ENCODE measurements at regions not wholly inside any gene's neighbourhood (a gene's known extent, or its start where the extent isn't known, plus 50 kb on each side); places are given as distances from the start of the nearest gene placed in this dataset.

- no peaks in the 10 kb centered on the region for H3K27me3 ChIP-seq (ENCODE audit: control insufficient read depth, insufficient read depth, low read length)
- H3K4me1 ChIP-seq (ENCODE audit: control insufficient read depth, insufficient read depth, low read length), result peaks cover 5% of the 10 kb centered on the region; the same call in 1 of the 2 replicates
- H3K27ac ChIP-seq (ENCODE audit: low read depth, low read length), result no peak overlapping the region
- no peak overlapping the region for H3K4me3 ChIP-seq (ENCODE audit: low read depth, low read length)
- no peaks in the 10 kb centered on the region for H3K9me3 ChIP-seq (ENCODE audit: control insufficient read depth, insufficient read depth, low read depth, low read length)
- no peak overlapping the region for H3K9ac ChIP-seq (ENCODE audit: low read length)
- no peaks in the 10 kb centered on the region for H3K36me3 ChIP-seq (ENCODE audit: control insufficient read depth, insufficient read depth, low read length)
Measured at GRCh38 chr17:54813896-54814295, 86.8 kb upstream of the TOM1L1 start.

- Histone ChIP-seq H3K4me3 (ENCODE audit: low read depth, low read length) (no peak overlapping the region), H3K27ac (ENCODE audit: low read depth, low read length) (no peak overlapping the region), H3K27me3 (ENCODE audit: control insufficient read depth, insufficient read depth, low read length) (no peaks in the 10 kb centered on the region), H3K4me1 (ENCODE audit: control insufficient read depth, insufficient read depth, low read length) (peaks cover 5% of the 10 kb centered on the region; the same call in 1 of the 2 replicates), H3K36me3 (ENCODE audit: control insufficient read depth, insufficient read depth, low read length) (no peaks in the 10 kb centered on the region), H3K9me3 (ENCODE audit: control insufficient read depth, insufficient read depth, low read depth, low read length) (no peaks in the 10 kb centered on the region), H3K9ac (ENCODE audit: low read length) (no peak overlapping the region)
Measured at GRCh38 chr17:54814371-54814770, 86.3 kb upstream of the TOM1L1 start.

- no peak overlapping the region for H3K27ac ChIP-seq (ENCODE audit: low read depth, low read length)
Measured at GRCh38 chr17:54834086-54834485, 66.6 kb upstream of the TOM1L1 start.

DNA sequence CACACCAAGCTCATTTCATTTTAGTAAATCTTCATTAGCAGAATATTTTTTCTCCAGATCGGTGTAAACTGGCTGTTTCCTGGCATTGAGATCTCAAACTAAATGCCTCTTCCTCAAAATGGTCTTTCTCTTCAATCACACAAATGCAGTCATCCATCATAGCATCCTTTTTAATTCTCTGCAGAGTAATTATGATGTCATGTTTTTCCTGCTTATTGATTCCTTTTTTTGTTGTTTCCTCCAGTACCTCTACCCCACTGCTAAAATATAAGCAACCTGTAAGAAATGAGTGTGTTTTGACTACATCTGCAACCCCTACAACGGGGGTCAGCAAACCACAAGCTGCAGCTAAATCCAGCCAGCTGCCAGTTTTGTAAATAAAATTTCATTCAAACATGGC is 65.6 kb upstream of the TOM1L1 start:
- Histone ChIP-seq H3K9ac (ENCODE audit: low read length) (no peak overlapping the region), H3K4me3 (ENCODE audit: low read depth, low read length) (no peak overlapping the region), H3K36me3 (ENCODE audit: control insufficient read depth, insufficient read depth, low read length) (no peaks in the 10 kb centered on the region), H3K27ac (ENCODE audit: low read depth, low read length) (no peak overlapping the region), H3K4me1 (ENCODE audit: control insufficient read depth, insufficient read depth, low read length) (no peaks in the 10 kb centered on the region), H3K9me3 (ENCODE audit: control insufficient read depth, insufficient read depth, low read depth, low read length) (peaks cover 13% of the 10 kb centered on the region), H3K27me3 (ENCODE audit: control insufficient read depth, insufficient read depth, low read length) (no peaks in the 10 kb centered on the region)

More at GRCh38 chr17:54834086-54834485, 66.6 kb upstream of the TOM1L1 start:
- Histone ChIP-seq H3K4me3 (ENCODE audit: low read depth, low read length) (no peak overlapping the region), H3K4me1 (ENCODE audit: control insufficient read depth, insufficient read depth, low read length) (no peaks in the 10 kb centered on the region), H3K9ac (ENCODE audit: low read length) (no peak overlapping the region), H3K9me3 (ENCODE audit: control insufficient read depth, insufficient read depth, low read depth, low read length) (peaks cover 13% of the 10 kb centered on the region), H3K27me3 (ENCODE audit: control insufficient read depth, insufficient read depth, low read length) (no peaks in the 10 kb centered on the region), H3K36me3 (ENCODE audit: control insufficient read depth, insufficient read depth, low read length) (no peaks in the 10 kb centered on the region)

- H3K4me1 ChIP-seq (ENCODE audit: control insufficient read depth, insufficient read depth, low read length), result no peaks in the 10 kb centered on the region
- no peaks in the 10 kb centered on the region for H3K27me3 ChIP-seq (ENCODE audit: control insufficient read depth, insufficient read depth, low read length)
- no peaks in the 10 kb centered on the region for H3K36me3 ChIP-seq (ENCODE audit: control insufficient read depth, insufficient read depth, low read length)
- no peak overlapping the region for H3K4me3 ChIP-seq (ENCODE audit: low read depth, low read length)
- H3K9me3 ChIP-seq (ENCODE audit: control insufficient read depth, insufficient read depth, low read depth, low read length), result peaks cover 13% of the 10 kb centered on the region
- H3K9ac ChIP-seq (ENCODE audit: low read length), result no peak overlapping the region
- no peak overlapping the region for H3K27ac ChIP-seq (ENCODE audit: low read depth, low read length)
Measured at GRCh38 chr17:54836723-54837462, 63.8 kb upstream of the TOM1L1 start.

DNA sequence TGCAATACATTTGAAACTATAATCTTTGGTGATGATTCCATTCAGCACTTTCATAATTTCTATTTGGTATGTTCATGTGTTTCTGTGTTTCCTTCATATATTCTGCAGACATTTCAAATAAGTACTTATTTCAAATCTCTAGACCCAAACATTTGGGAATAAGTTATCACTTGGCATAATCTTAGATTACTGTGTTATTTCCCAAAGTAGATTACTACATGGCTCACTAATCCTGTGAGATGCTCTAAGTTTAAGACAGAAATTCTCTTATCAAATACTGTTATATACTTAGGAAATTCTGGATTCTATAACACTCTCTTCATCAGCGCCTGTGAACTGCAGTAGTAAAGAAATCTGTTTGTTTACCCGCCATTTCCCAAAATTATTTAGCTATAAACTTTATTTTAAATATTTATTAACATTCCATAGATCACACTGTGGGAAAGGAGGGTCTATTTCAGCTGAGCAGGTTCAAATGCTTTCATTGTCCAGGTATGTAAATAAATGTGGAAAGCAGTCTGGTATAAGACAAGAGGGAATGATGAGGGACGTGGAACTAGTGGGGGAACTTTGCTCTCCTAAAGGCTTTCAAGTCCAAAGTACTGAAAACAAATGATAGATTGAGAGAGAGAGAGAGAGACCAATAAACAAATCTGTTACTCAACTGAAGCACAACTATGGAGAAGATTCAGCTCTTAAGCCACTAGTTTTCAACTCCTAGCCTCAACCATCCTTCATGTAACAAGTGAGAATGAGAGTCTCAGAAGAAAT is 61.8 kb upstream of the TOM1L1 start:
- Histone ChIP-seq H3K4me3 (ENCODE audit: low read depth, low read length) (no peak overlapping the region), H3K36me3 (ENCODE audit: control insufficient read depth, insufficient read depth, low read length) (no peaks in the 10 kb centered on the region), H3K27ac (ENCODE audit: low read depth, low read length) (no peak overlapping the region), H3K27me3 (ENCODE audit: control insufficient read depth, insufficient read depth, low read length) (no peaks in the 10 kb centered on the region), H3K9ac (ENCODE audit: low read length) (no peak overlapping the region), H3K4me1 (ENCODE audit: control insufficient read depth, insufficient read depth, low read length) (no peaks in the 10 kb centered on the region), H3K9me3 (ENCODE audit: control insufficient read depth, insufficient read depth, low read depth, low read length) (peaks cover 13% of the 10 kb centered on the region)

DNA sequence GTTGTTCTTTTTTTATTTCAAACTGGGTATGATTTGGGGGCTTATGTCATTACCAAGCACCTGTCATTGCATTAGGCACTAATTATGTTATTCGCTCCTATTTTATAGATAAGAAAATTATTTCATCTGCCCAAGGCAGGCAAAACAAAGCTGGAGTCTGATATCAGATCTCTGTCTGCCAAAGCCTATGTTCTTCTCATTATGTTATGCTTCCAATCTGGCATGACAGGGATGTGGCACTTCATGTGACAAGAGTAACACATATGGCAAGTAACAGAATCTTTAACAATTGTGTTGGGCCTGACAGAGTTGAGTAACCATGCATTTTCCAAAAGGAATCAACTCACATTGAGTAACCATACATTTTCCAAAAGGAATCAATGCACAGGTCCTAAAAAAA is 61.2 kb upstream of the TOM1L1 start:
- Histone ChIP-seq H3K4me1 (ENCODE audit: control insufficient read depth, insufficient read depth, low read length) (no peaks in the 10 kb centered on the region), H3K9me3 (ENCODE audit: control insufficient read depth, insufficient read depth, low read depth, low read length) (peaks cover 13% of the 10 kb centered on the region), H3K4me3 (ENCODE audit: low read depth, low read length) (no peak overlapping the region), H3K36me3 (ENCODE audit: control insufficient read depth, insufficient read depth, low read length) (no peaks in the 10 kb centered on the region), H3K27ac (ENCODE audit: low read depth, low read length) (no peak overlapping the region), H3K9ac (ENCODE audit: low read length) (no peak overlapping the region), H3K27me3 (ENCODE audit: control insufficient read depth, insufficient read depth, low read length) (no peaks in the 10 kb centered on the region)

GRCh38 chr17:54840885-54841591 is 59.6 kb upstream of the TOM1L1 start:
- Histone ChIP-seq H3K4me1 (ENCODE audit: control insufficient read depth, insufficient read depth, low read length) (no peaks in the 10 kb centered on the region), H3K9me3 (ENCODE audit: control insufficient read depth, insufficient read depth, low read depth, low read length) (peaks cover 11% of the 10 kb centered on the region), H3K27ac (ENCODE audit: low read depth, low read length) (no peak overlapping the region), H3K27me3 (ENCODE audit: control insufficient read depth, insufficient read depth, low read length) (no peaks in the 10 kb centered on the region), H3K9ac (ENCODE audit: low read length) (no peak overlapping the region), H3K4me3 (ENCODE audit: low read depth, low read length) (no peak overlapping the region), H3K36me3 (ENCODE audit: control insufficient read depth, insufficient read depth, low read length) (no peaks in the 10 kb centered on the region)

DNA sequence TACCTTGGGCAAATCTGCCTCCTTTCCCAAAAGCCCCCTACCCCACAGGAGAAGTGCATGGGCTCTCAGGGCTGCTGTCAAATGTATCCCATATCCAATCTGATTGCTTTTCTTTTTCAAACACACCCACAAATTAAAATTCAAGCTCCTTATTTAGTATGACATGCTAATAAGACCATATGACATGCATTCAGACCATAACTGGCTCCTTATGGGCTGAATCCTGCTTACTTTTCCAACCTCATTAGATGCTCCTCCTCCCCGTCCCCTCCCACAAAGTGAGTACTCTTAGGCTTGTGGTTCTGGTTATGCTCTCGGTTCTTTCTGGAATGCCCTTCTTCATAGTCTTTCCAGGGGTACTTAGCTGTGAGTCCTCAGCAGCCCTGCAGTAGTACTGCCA is 59.0 kb upstream of the TOM1L1 start:
- Histone ChIP-seq H3K27ac (ENCODE audit: low read depth, low read length) (no peak overlapping the region), H3K4me3 (ENCODE audit: low read depth, low read length) (no peak overlapping the region), H3K27me3 (ENCODE audit: control insufficient read depth, insufficient read depth, low read length) (no peaks in the 10 kb centered on the region), H3K4me1 (ENCODE audit: control insufficient read depth, insufficient read depth, low read length) (no peaks in the 10 kb centered on the region), H3K9me3 (ENCODE audit: control insufficient read depth, insufficient read depth, low read depth, low read length) (peaks cover 5% of the 10 kb centered on the region; the same call in 1 of the 2 replicates), H3K9ac (ENCODE audit: low read length) (no peak overlapping the region), H3K36me3 (ENCODE audit: control insufficient read depth, insufficient read depth, low read length) (no peaks in the 10 kb centered on the region)

GRCh38 chr17:54844233-54844632 is 56.4 kb upstream of the TOM1L1 start:
- Histone ChIP-seq H3K9me3 (ENCODE audit: control insufficient read depth, insufficient read depth, low read depth, low read length) (no peaks in the 10 kb centered on the region), H3K27me3 (ENCODE audit: control insufficient read depth, insufficient read depth, low read length) (no peaks in the 10 kb centered on the region), H3K4me1 (ENCODE audit: control insufficient read depth, insufficient read depth, low read length) (no peaks in the 10 kb centered on the region), H3K27ac (ENCODE audit: low read depth, low read length) (no peak overlapping the region), H3K36me3 (ENCODE audit: control insufficient read depth, insufficient read depth, low read length) (no peaks in the 10 kb centered on the region), H3K9ac (ENCODE audit: low read length) (no peak overlapping the region), H3K4me3 (ENCODE audit: low read depth, low read length) (no peak overlapping the region)
